ENCODE measurements at regions not wholly inside any gene's neighbourhood (a gene's known extent, or its start where the extent isn't known, plus 50 kb on each side); places are given as distances from the start of the nearest gene placed in this dataset.
"Not testable (repeated sequence)": the region's sequence is repeated elsewhere in the genome, so short reads cannot be mapped to it uniquely, and the experiment has no call there.

DNA sequence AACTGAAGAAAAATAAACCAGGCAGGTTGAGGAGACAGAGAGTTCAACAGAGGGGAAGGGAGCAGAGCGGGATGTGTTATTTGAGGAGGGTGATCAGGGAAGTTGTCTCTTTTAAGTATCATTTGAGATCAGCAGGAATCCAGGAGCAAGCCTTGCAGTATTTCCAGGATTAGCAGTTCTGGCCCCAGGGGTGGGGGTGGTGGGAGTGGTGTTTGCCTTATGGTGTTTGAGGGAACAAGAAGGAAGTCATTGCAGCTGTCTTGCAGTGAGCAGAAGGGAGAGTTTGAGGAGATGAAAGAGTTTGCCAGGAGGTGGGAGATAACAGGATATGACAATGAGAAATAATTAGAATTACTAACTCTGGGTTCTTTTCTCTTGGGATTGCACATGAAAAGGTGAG lies 418.6 kb downstream of the NELL2 start:
- no peak for DNase-seq (ENCODE audit: low spot score)
- in situ Hi-C loops (cut with MboI; ENCODE audit: low pct_unique_long_range_greater_than_20kb, low sequenced_read_pairs, unreplicated experiment) = no loop called here
- TF ChIP-seq CTCF (IDR thresholded peaks at IDR 0.05; ENCODE audit: extremely low read depth, insufficient read depth, missing control alignments) = no peak

DNA sequence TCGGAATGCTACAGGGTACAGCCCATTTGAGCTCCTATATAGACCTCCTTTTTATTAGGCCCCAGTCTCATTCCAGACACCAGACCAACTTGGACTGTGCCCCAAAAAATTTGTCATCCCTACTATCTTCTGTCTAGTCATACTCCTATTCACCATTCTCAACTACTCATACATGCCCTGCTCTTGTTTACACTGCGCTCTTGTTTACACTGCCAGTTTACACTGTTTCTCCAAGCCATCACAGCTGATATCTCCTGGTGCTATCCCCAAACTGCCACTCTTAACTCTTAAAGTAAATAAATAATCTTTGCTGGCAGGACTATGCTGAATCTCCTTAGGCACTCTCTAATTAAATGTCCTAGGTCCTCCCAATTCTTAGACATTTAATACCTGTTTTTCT lies 421.2 kb downstream of the NELL2 start:
- DNase-seq (ENCODE audit: low spot score); in situ Hi-C loops (cut with MboI; ENCODE audit: low pct_unique_long_range_greater_than_20kb, low sequenced_read_pairs, unreplicated experiment): not testable (repeated sequence)

- DNase-seq (ENCODE audit: low spot score) = no peak
- no peak for TF ChIP-seq CTCF (IDR thresholded peaks at IDR 0.05; ENCODE audit: extremely low read depth, insufficient read depth, missing control alignments)
- in situ Hi-C loops (cut with MboI; ENCODE audit: low pct_unique_long_range_greater_than_20kb, low sequenced_read_pairs, unreplicated experiment) = loop anchor here (25.0 kb wide), 1 partner anchor 91 kb away; no protein-coding TSS in a partner anchor
These were observed 429.9 kb downstream of the NELL2 start for GRCh38 chr12:44446181-44446580.

DNA sequence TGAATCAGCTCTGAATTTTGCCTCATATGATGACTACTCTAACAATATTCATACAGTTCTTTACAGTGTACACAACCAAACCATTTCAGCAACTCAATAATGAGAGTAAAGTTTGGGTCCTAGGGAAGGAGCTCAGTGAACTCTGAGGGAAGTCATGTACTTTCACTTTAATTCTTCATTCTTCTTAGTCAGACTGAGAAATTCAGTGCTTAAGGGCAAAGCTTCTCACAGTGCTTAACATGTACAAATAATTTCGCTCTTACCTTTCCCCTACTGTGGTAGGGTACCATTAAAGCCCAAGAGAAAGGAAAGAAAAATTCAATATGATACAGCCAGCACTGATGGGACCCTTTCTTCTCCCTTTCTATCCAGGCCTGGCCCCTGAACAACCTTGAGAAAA lies 435.0 kb downstream of the NELL2 start:
- peak; percentile 7 for DNase-seq (ENCODE audit: low spot score)
- in situ Hi-C loops (cut with MboI; ENCODE audit: low pct_unique_long_range_greater_than_20kb, low sequenced_read_pairs, unreplicated experiment) = loop anchor here (25.0 kb wide), 1 partner anchor 96 kb away; no protein-coding TSS in a partner anchor
- no peak for TF ChIP-seq CTCF (IDR thresholded peaks at IDR 0.05; ENCODE audit: extremely low read depth, insufficient read depth, missing control alignments)

All from GM13977 (cell line).